ENCODE measurements at regions not wholly inside any gene's neighbourhood (a gene's known extent, or its start where the extent isn't known, plus 50 kb on each side); places are given as distances from the start of the nearest gene placed in this dataset.
"Not testable (repeated sequence)": the region's sequence is repeated elsewhere in the genome, so short reads cannot be mapped to it uniquely, and the experiment has no call there.

GRCh38 chr10:62500116-62500515 is 125.9 kb downstream of the ZNF365 start:
- DNase-seq, result not testable (repeated sequence)

- no peak for DNase-seq
Observed at GRCh38 chr10:62501547-62501946, 127.4 kb downstream of the ZNF365 start.

- DNase-seq, result no peak
Observed at GRCh38 chr10:62502995-62503613, 128.9 kb downstream of the ZNF365 start.

DNA sequence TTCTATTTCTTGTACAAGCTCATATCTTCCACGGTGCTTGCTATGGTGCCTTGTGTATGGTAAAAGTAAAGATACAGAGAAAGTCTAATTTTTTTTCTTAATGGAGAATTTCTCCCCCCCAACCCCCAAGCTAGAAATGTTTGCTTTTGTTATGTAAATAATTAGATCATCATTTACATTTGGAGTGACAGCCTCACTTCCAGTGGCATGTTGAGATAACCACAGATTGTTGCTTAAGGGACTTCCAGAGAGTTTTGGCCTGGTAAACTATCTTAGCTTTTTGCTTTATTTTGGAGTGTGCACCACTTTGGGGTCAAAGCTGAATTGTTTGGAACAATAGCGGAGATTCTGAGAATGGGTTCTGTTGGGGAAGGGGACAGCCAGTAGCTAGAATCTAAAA is 129.7 kb downstream of the ZNF365 start:
- DNase-seq, result no peak

- no peak for DNase-seq
Observed at GRCh38 chr10:62506371-62506770, 132.2 kb downstream of the ZNF365 start.

- no peak for DNase-seq
Observed at GRCh38 chr10:62511238-62511637, 137.1 kb downstream of the ZNF365 start.

DNA sequence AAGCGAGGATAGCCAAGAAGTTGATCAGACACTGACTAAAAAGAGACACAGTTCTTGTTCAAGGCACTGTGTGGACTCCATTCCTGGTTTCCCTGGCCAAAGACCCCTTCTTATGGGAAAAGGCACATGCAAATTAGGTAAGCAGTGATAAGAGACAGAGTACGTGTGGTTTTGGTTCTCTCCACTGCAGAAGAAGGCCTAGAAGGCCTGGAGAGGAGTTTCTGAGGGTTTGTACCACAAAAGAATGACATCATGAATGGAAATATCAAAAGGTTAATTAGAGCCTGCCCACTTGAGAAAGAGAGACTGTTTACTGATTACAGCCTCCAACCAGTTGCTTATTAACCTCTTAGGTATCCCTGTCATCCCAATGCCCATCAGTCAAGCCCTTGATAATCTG is 137.5 kb downstream of the ZNF365 start:
- no peak for DNase-seq

DNA sequence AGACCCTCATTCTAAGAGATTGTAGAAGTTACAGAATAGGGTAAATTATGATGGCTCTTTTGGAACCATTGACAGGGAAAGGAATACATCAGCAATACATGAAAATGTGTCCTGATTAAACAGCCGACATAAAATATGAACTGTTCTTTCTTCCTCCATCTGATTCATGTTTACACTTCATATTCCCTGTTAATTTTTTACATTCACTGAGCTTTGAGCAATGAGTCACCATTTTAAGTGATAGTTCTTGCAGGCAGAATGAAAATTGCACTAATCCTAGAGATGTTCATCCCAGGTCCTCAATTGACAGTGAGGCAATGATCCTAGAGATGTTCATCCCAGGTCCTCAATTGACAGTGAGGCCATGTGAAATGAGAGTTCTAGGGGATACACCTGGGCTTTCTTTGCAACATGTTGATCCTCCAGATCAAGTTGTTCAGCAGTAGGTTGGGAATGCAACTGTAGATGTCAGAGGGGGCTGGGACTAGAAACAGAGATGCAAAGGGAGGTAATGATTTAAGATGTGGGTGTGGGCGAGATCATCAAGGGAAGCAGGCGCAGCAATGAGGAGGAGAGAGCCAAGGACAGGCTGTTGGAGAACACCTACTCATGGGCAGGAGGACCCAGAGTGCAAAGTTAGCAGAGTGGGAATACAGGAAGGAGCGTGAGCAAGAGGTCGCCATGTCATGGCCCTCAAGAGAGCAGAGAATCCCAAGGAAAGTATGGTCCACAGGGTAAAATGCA is 138.7 kb downstream of the ZNF365 start:
- DNase-seq, result no peak

DNA sequence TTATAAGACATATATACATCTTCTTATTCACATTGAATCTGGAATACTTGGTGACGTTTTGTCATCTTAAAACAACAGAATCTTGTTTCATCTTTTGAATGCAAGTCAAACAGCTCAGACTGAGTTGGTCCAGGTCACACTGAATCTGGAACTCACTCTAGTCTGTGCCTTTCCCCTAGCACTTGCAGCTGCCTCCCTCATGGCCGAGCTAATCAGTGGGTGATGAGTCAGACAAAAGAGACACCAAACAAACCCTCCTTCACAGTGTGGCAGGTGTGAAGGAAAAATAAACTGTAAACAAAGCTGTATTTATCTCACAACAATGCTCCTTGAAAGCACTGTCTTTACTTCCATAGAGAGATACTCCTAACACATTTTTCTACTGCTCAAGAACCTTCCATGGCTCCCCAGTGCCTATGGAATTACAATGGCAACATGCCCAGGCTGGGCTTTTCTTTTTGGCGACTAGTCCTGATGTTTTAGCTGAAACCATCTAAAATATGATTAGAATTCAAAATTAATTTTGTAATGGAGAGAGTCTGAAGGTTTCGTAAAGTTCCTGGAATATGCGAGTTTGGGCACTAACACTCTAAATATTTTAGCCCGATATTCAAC is 140.0 kb downstream of the ZNF365 start:
- DNase-seq, result no peak

GRCh38 chr10:62517252-62517651 is 143.1 kb downstream of the ZNF365 start:
- DNase-seq, result no peak

DNA sequence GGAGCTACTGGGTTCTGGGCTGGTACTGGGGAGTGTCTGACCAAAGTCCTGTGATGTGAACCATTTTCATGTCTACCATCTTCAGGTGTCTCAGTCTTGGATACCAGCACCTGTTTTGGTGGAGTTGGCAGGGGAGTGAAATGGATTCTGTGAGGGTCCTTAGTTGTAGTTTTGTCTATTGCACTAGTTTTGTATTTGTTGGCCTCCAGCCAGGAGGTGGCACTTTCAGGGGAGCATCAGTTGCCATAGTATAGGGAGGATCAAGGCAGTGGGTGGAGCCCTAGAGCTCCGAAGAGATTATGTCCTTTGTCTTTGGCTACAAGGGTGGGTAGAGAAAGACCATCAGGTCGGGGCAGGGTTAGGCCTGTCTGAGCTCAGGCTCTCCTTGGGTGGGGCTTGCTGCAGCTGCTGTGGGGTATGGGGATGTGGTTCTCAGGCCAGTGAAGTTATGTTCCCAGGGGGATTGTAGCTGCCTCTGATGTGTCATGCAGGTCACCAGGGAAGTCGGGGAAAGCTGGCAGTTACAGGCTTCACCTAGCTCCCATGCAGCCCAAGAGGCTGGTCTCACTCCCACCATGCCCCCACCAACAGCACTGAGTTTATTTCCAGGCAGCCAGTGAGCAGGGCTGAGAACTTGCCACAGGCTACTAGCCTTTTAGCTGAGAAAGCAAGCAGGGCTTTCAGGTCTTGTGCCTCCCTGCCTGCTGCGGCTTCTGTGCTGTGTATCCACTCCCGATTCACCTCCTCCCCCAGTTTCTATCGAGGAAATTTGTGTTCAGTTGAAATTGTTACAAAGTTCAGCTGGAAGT is 153.1 kb downstream of the ZNF365 start:
- no peak for DNase-seq

- DNase-seq, result no peak
Observed at GRCh38 chr10:62528441-62528840, 154.3 kb downstream of the ZNF365 start.

GRCh38 chr10:62529396-62529795 is 155.2 kb downstream of the ZNF365 start:
- no peak for DNase-seq

DNA sequence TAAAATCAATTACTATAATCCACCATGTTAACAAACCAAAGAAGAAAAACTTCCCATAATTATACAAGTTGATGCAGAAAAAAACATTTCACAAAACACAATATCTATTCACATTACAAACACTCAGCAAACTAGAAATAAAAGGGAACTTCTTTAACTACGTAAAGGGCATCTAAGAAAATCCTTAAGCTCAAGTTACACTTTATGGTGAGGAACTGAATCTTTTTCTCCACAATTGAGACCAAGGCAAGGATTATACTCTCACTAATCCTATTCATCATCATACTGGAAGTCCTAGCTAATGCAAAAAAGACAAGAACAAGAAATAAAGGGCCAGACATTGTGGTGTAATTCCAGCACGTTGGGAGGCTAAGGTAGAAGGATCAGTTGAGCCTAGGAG is 159.9 kb downstream of the ZNF365 start:
- DNase-seq, result no peak

DNA sequence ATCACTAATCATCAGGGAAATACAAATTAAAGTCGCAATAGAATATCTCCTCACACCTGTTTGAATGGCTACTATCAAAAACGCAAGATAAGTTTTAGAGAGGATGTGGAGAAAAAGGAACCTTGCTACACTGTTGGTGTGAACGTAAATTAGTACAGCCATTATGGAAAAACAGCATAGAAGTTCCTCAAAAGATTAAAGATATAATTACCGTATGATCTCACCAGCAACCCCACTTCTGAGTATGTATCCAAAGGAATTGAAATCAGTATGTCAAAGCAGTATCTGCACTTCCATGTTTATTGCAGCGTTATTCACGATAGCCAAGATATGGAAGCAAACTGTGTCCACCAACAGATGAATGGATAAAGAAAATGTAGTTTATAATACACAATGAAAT is 164.4 kb downstream of the ZNF365 start:
- no peak for DNase-seq

DNA sequence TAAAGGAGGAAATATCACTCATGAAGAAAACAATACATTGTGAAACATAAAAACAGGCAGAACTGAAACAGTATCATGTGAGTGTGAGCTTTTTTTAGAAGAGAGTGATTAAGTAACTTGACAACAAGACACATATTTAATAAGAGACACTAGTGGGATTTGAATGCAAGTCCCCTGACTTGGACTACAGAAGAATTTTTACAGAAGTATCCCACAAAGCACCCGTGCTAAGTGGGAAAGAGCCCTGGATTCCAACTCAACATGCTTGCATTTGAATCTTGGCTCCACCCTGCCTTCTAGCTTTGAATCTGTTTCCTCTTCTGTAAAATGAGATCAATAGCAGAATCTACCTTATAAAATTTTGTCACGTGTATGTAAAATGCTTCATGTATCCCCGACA is 166.2 kb downstream of the ZNF365 start:
- no peak for DNase-seq

DNA sequence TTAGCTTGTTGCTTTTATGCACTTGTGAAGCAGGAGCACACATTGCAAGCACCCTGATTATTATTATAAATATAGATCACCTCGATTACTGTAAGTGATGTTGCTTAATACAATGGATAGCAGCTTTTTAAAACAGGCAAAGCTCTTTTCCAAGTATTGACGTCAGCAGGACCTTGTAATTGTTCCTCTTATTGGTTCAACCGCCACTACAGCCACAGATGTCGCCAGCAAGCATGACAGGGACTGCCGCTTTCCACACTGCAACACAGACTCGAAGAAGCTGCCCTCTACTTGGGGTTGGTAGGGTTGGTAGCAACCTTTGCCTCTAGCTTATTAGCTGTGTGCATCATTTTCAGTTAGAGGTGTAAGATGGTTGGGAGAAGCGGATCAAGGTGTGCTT is 167.6 kb downstream of the ZNF365 start:
- no peak for DNase-seq

GRCh38 chr10:62543571-62544355 is 169.6 kb downstream of the ZNF365 start:
- DNase-seq, result no peak

DNA sequence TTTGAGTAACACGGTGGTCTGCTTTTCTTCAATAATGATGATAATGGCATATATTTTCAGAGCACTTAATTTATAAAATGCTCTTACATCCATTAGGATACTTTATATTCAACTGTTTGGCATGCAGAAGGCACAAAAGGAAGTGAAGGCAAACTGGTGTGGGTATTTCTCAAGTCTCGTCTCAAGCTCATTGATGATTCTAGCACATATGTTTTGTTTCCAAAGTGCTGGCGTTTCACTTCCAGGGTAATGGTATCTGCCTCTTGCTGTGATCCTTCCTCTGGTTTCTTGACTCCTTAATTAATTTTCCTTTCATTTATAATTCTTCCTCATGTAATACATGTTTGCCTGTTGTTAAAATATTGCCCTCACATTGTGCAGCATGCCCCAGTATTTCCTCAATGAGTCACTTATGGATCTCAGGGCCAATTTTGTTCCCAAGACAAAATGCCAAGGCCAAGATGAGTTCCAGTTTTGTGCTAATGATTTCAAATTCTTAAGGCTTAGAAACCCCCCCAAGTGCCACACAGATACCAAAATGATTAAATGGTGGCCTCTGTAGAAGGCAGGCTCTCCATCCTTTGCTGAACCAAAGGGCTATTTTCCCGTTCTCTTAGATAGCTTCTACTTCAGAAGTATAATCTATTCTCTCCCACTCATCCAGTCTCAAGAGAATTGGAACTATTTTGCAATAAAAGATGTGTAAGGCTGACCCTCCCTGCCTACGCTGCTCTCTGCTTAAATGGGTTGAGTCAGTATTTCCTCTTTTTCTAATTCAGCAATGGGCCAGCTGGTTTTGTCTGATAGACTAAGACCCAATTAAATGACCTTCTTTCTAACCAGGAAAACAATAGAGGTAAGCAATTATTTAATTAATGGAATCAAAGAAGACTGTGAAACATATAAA is 171.2 kb downstream of the ZNF365 start:
- no peak for DNase-seq

GRCh38 chr10:62548686-62549085 is 174.5 kb downstream of the ZNF365 start:
- DNase-seq, result no peak

GRCh38 chr10:62550173-62550572 is 176.0 kb downstream of the ZNF365 start:
- no peak for DNase-seq
